Lung (tissue), 11 donors: ENCODE measurements at regions not wholly inside any gene's neighbourhood (a gene's known extent, or its start where the extent isn't known, plus 50 kb on each side); places are given as distances from the start of the nearest gene placed in this dataset.

Source experiments
- ATAC-seq: fragments of 200-7000 bp; cut with Tn5 transposase; one replicate; pipeline ENCODE4 v1.9.1; 2020; ENCODE audit warnings: moderate number of reproducible peaks; ENCODE audit not compliant: insufficient read depth, low FRiP score
- DNase-seq, 3 donors: peaks; one replicate each; pipeline ENCODE4 v3.0.0-alpha.2; 2013 to 2017
- H3K27ac ChIP-seq, 2 donors: one replicate each; pipeline ENCODE4 v1.5.1; 2013; ENCODE audit warnings: mild to moderate bottlenecking in 2 of 2, moderate library complexity in 2 of 2, control low read depth in 1 of 2, inconsistent platforms in 1 of 2, low read depth in 1 of 2, low read length in 1 of 2
- H3K27me3 ChIP-seq, 3 donors: one replicate each; pipeline ENCODE4 v1.5.1; 2013; ENCODE audit warnings: low read length in 2 of 3; ENCODE audit not compliant: control insufficient read depth in 3 of 3, insufficient read depth in 3 of 3
- H3K36me3 ChIP-seq, 4 donors: one replicate each; pipeline ENCODE4 v1.5.1; 2013; ENCODE audit warnings: low read length in 4 of 4, mild to moderate bottlenecking in 1 of 4, moderate library complexity in 1 of 4; ENCODE audit not compliant: control insufficient read depth in 4 of 4, insufficient read depth in 4 of 4
- H3K4me1 ChIP-seq, 5 donors: one replicate each; pipeline ENCODE4 v1.5.1; 2013; ENCODE audit warnings: low read length in 5 of 5, mild to moderate bottlenecking in 2 of 5, moderate library complexity in 1 of 5; ENCODE audit not compliant: control insufficient read depth in 5 of 5, insufficient read depth in 5 of 5
- H3K4me3 ChIP-seq: one replicate; pipeline ENCODE4 v1.5.1; 2013; ENCODE audit warnings: mild to moderate bottlenecking, control low read depth, moderate library complexity
- H3K9ac ChIP-seq, 2 donors: one replicate each; pipeline ENCODE4 v1.5.1; 2013; ENCODE audit warnings: low read length in 2 of 2, control low read depth in 1 of 2; ENCODE audit not compliant: insufficient read depth in 1 of 2
- H3K9me3 ChIP-seq, 4 donors: one replicate each; pipeline ENCODE4 v1.5.1; 2013; ENCODE audit warnings: low read length in 3 of 4, mild to moderate bottlenecking in 1 of 4, moderate library complexity in 1 of 4; ENCODE audit not compliant: control insufficient read depth in 4 of 4, insufficient read depth in 3 of 4
- CTCF ChIP-seq: IDR thresholded peaks from 2 replicates; pipeline ENCODE4 v1.5.1; 2012; ENCODE audit warnings: mild to moderate bottlenecking; ENCODE audit errors: control extremely low read depth, extremely low read depth
- WGBS, 2 donors: extraction: QIAGEN DNeasy Blood & Tissue Kit; methylation state at CpG; one replicate each; pipeline ENCODE4 v1.1.7; 2013; 5-methylcytosine and 5-hydroxymethylcytosine counted together
- donor health status: control.
- donor health status: control.
- donor health status: Bipolar disorder and iron deficiency.
- donor health status: healthy.
- donor health status: DM: yes; HTN: yes; CAD: no.

- no peak for DNase-seq
These were observed 257.1 kb downstream of the MAP2K4 start for GRCh38 chr17:12277827-12278226.

GRCh38 chr17:12282056-12282455, 261.4 kb downstream of the MAP2K4 start:
- WGBS, 2 donors = 48 to 65% methylated on average over 1 of the region's 1 CpG
- H3K27me3 ChIP-seq = no peaks in the 10 kb centered on the region
- no peaks in the 10 kb centered on the region for H3K36me3 ChIP-seq
- no peaks in the 10 kb centered on the region for H3K9me3 ChIP-seq
- DNase-seq (no peak), ATAC-seq (no peak)
- H3K27ac ChIP-seq = no peak overlapping the region
- H3K4me1 ChIP-seq = no peaks in the 10 kb centered on the region
- no peak overlapping the region for H3K4me3 ChIP-seq
- no peak overlapping the region for H3K9ac ChIP-seq
- TF ChIP-seq CTCF = no peak

More at GRCh38 chr17:12277827-12278226, 257.1 kb downstream of the MAP2K4 start:
- no peaks in the 10 kb centered on the region for H3K4me1 ChIP-seq
- H3K27me3 ChIP-seq = no peaks in the 10 kb centered on the region
- no peak for TF ChIP-seq CTCF
- H3K27ac ChIP-seq = no peak overlapping the region
- WGBS, 2 donors = 72 to 78% methylated on average over 3 of the region's 3 CpGs
- no peak overlapping the region for H3K9ac ChIP-seq
- ATAC-seq = no peak
- no peaks in the 10 kb centered on the region for H3K9me3 ChIP-seq
- H3K36me3 ChIP-seq = no peaks in the 10 kb centered on the region
- no peak overlapping the region for H3K4me3 ChIP-seq

- 32 to 44% methylated on average over 2 of the region's 2 CpGs for WGBS, 2 donors
- Histone ChIP-seq H3K36me3 (no peaks in the 10 kb centered on the region), H3K9ac (no peak overlapping the region), H3K27ac (no peak overlapping the region), H3K4me3 (no peak overlapping the region), H3K9me3 (peaks cover 0 to 3% (median 0%) of the 10 kb centered on the region in 4 donors), H3K27me3 (no peaks in the 10 kb centered on the region), H3K4me1 (no peaks in the 10 kb centered on the region)
- no peak for TF ChIP-seq CTCF
- DNase-seq (no peak), ATAC-seq (no peak)
These were observed 267.3 kb downstream of the MAP2K4 start for GRCh38 chr17:12287953-12288352.

GRCh38 chr17:12290207-12290606, 269.5 kb downstream of the MAP2K4 start:
- Histone ChIP-seq H3K9me3 (peaks cover 0 to 3% (median 0%) of the 10 kb centered on the region in 4 donors), H3K36me3 (no peaks in the 10 kb centered on the region), H3K4me3 (no peak overlapping the region), H3K9ac (no peak overlapping the region), H3K4me1 (no peaks in the 10 kb centered on the region), H3K27me3 (no peaks in the 10 kb centered on the region), H3K27ac (no peak overlapping the region)
- TF ChIP-seq CTCF = no peak
- ATAC-seq (no peak), DNase-seq (no peak)
- WGBS, 2 donors = 76 to 85% methylated on average over 6 of the region's 6 CpGs
